ENCODE measurements at regions not wholly inside any gene's neighbourhood (a gene's known extent, or its start where the extent isn't known, plus 50 kb on each side); places are given as distances from the start of the nearest gene placed in this dataset.

DNA sequence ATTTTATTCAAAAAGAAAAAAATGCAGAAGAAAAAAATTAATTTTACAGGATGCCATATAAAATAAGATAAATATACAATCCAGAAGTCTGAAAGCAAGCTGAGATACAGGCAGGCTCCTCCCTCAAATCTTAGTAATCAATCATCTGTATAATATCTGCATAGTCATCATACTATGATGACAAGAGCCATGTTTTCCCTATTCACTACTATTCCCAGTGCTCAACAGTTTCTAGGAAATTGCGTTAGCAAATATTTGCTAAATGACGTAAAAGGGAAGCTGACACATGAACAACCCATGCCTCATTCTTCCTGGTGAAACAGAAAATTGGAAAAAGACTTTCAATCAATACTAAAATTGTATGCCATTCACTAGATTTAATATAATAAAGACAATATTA lies 793.2 kb downstream of the SUCLG1 start:
- TF ChIP-seq, protein P1, sequence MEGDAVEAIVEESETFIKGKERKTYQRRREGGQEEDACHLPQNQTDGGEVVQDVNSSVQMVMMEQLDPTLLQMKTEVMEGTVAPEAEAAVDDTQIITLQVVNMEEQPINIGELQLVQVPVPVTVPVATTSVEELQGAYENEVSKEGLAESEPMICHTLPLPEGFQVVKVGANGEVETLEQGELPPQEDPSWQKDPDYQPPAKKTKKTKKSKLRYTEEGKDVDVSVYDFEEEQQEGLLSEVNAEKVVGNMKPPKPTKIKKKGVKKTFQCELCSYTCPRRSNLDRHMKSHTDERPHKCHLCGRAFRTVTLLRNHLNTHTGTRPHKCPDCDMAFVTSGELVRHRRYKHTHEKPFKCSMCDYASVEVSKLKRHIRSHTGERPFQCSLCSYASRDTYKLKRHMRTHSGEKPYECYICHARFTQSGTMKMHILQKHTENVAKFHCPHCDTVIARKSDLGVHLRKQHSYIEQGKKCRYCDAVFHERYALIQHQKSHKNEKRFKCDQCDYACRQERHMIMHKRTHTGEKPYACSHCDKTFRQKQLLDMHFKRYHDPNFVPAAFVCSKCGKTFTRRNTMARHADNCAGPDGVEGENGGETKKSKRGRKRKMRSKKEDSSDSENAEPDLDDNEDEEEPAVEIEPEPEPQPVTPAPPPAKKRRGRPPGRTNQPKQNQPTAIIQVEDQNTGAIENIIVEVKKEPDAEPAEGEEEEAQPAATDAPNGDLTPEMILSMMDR (conservative IDR thresholded peaks at IDR 0.05; ENCODE audit: low read depth, low read length), result no peak
- TF ChIP-seq EZH2 (IDR thresholded peaks at IDR 0.05; ENCODE audit: low read length, unreplicated experiment), result no peak
- no peak for TF ChIP-seq EZH2phosphoT487 (IDR thresholded peaks at IDR 0.05; ENCODE audit: borderline replicate concordance, low read length)
